ENCODE measurements at regions not wholly inside any gene's neighbourhood (a gene's known extent, or its start where the extent isn't known, plus 50 kb on each side); places are given as distances from the start of the nearest gene placed in this dataset.

DNA sequence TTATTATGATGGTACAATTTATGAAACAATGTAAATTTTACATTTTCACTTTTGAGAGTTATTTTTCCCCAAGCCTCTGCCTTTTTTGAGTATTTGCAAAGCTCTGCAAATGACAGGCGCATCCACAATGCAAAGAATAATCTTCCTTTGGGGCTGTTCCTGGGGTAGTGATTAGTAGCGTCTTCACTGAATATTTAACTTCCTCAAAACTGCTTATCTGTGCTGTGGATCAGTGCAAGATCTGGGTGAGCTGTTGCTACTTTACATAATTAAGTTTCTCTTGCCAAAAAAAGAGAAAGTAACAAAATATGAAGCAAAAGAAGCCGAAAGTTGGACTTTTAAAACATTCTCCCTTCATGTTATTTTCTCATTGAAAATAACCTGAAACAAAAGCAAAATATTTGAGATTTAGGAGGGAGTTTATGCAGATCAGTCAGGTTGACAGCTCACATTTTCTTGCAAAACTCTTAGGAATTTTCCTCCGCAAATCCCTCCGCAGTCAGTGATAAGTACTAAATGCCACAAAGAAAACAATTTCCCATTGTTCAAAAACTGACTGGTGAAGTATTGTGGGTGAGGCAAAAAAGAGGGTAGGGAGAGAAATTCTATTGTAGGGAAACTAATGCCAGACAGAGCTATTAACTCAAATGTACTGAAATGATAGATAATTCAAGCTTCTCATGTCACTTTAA, 276.4 kb upstream of the B3GALT2 start:
- H3K27ac ChIP-seq (ENCODE audit: low read depth, low read length, poor library complexity, severe bottlenecking), result no peak overlapping the region
- no peaks in the 10 kb centered on the region for H3K79me2 ChIP-seq (ENCODE audit: insufficient read depth, low read depth, low read length)
- peak overlapping the region; percentile 58 for H3K4me2 ChIP-seq (ENCODE audit: low read length)
- no peaks in the 10 kb centered on the region for H4K20me1 ChIP-seq (ENCODE audit: insufficient read depth, low read length)
- H3K4me1 ChIP-seq (ENCODE audit: insufficient read depth, low read length, poor library complexity, severe bottlenecking), result peaks cover 18% of the 10 kb centered on the region
- H3K9me2 ChIP-seq (ENCODE audit: insufficient read depth, low read length), result no peaks in the 10 kb centered on the region
- no peak overlapping the region for H3K4me3 ChIP-seq (ENCODE audit: low read depth, low read length, poor library complexity, severe bottlenecking)
- TF ChIP-seq, protein P1, sequence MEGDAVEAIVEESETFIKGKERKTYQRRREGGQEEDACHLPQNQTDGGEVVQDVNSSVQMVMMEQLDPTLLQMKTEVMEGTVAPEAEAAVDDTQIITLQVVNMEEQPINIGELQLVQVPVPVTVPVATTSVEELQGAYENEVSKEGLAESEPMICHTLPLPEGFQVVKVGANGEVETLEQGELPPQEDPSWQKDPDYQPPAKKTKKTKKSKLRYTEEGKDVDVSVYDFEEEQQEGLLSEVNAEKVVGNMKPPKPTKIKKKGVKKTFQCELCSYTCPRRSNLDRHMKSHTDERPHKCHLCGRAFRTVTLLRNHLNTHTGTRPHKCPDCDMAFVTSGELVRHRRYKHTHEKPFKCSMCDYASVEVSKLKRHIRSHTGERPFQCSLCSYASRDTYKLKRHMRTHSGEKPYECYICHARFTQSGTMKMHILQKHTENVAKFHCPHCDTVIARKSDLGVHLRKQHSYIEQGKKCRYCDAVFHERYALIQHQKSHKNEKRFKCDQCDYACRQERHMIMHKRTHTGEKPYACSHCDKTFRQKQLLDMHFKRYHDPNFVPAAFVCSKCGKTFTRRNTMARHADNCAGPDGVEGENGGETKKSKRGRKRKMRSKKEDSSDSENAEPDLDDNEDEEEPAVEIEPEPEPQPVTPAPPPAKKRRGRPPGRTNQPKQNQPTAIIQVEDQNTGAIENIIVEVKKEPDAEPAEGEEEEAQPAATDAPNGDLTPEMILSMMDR (conservative IDR thresholded peaks at IDR 0.05; ENCODE audit: low read length), result no peak
- TF ChIP-seq EZH2phosphoT487 (IDR thresholded peaks at IDR 0.05; ENCODE audit: borderline replicate concordance, low read depth, low read length), result no peak
- H2AFZ ChIP-seq (ENCODE audit: low read length), result peak overlapping the region; percentile 68
- ChIA-PET CTCF (ENCODE audit: unreplicated experiment) (no interaction called here), POLR2A (interaction anchor here (0.6 to 1.7 kb wide), 8 partner anchors 10 to 429 kb away, joined by 3 to 11 read pairs (median 3); no protein-coding TSS in a partner anchor)
- no peaks in the 10 kb centered on the region for H3K9me3 ChIP-seq (ENCODE audit: low read length)
- peak; percentile 33 for DNase-seq (ENCODE audit: low spot score)
- intact Hi-C loops (cut with micrococcal nuclease; ENCODE audit: unreplicated experiment), result no loop called here
- no TSS peak for BruUV-seq (replicated peaks)
- no peaks in the 10 kb centered on the region for H3K36me3 ChIP-seq (ENCODE audit: insufficient read depth, low read length)

DNA sequence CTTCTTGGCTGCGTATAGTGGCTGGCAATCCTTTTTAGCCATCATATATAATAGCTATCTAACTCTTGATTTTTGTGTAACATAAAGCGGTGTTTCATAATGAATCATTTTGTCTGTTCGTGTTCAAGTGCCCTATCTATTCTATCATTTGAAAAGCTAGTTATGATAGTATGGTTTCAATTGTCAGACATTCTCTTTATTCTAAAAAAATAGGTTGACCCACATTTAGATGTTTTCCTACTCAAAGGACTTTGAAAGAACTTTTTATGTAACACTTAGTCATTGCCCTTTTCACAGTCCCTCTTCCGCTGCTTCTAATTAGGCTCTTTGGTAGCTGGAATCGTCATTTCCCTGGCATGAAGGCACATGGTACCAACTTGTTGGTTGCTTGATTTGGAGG, 272.2 kb upstream of the B3GALT2 start:
- TF ChIP-seq EZH2phosphoT487 (IDR thresholded peaks at IDR 0.05; ENCODE audit: borderline replicate concordance, low read depth, low read length), result no peak
- TF ChIP-seq, protein P1 (conservative IDR thresholded peaks at IDR 0.05; ENCODE audit: low read length), result no peak
- intact Hi-C loops (cut with micrococcal nuclease; ENCODE audit: unreplicated experiment), result no loop called here
- H3K9me3 ChIP-seq (ENCODE audit: low read length), result no peaks in the 10 kb centered on the region
- H3K36me3 ChIP-seq (ENCODE audit: insufficient read depth, low read length), result no peaks in the 10 kb centered on the region
- no peak overlapping the region for H3K4me3 ChIP-seq (ENCODE audit: low read depth, low read length, poor library complexity, severe bottlenecking)
- POLR2A ChIA-PET, result interaction anchor here (0.6 to 1.8 kb wide), 6 partner anchors 16 to 287 kb away, joined by 3 to 5 read pairs (median 3); no protein-coding TSS in a partner anchor
- H3K79me2 ChIP-seq (ENCODE audit: insufficient read depth, low read depth, low read length), result no peaks in the 10 kb centered on the region
- CTCF ChIA-PET (ENCODE audit: unreplicated experiment), result no interaction called here
- DNase-seq (ENCODE audit: low spot score), result no peak
- BruUV-seq (replicated peaks), result no TSS peak
- H3K4me1 ChIP-seq (ENCODE audit: insufficient read depth, low read length, poor library complexity, severe bottlenecking), result peaks cover 26% of the 10 kb centered on the region
- H4K20me1 ChIP-seq (ENCODE audit: insufficient read depth, low read length), result no peaks in the 10 kb centered on the region
- H3K27ac ChIP-seq (ENCODE audit: low read depth, low read length, poor library complexity, severe bottlenecking), result no peak overlapping the region
- no peak overlapping the region for H3K4me2 ChIP-seq (ENCODE audit: low read length)
- H2AFZ ChIP-seq (ENCODE audit: low read length), result peak overlapping the region; percentile 69; the same call in 1 of the 2 replicates
- no peaks in the 10 kb centered on the region for H3K9me2 ChIP-seq (ENCODE audit: insufficient read depth, low read length)

DNA sequence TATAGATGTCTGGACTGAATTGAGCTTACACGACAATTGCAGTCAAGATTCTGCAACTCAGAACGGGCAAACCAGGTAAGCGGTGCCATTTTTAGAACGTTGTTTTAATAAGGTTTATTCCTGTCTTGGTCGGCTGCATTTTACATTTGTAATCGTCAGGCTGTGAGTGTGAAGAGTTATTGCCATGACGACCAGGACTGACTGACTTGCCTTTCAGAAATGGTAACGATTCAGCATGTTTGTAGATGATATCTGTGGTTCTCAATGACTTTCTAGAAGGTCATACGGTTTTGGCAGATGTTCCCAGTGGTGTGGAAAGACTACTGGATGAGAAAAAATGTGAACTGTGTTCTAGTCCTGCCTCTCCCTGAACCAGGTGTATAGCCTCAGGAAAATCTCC, 271.3 kb upstream of the B3GALT2 start:
- no peaks in the 10 kb centered on the region for H3K36me3 ChIP-seq (ENCODE audit: insufficient read depth, low read length)
- ChIA-PET CTCF (ENCODE audit: unreplicated experiment) (no interaction called here), POLR2A (interaction anchor here (0.5 to 1.1 kb wide), 4 partner anchors 13 to 376 kb away, joined by 3 to 4 read pairs (median 3); no protein-coding TSS in a partner anchor)
- H4K20me1 ChIP-seq (ENCODE audit: insufficient read depth, low read length), result no peaks in the 10 kb centered on the region
- no peak for DNase-seq (ENCODE audit: low spot score)
- TF ChIP-seq EZH2phosphoT487 (IDR thresholded peaks at IDR 0.05; ENCODE audit: borderline replicate concordance, low read depth, low read length), result no peak
- TF ChIP-seq, protein P1 (conservative IDR thresholded peaks at IDR 0.05; ENCODE audit: low read length), result no peak
- no peaks in the 10 kb centered on the region for H3K9me3 ChIP-seq (ENCODE audit: low read length)
- H3K4me3 ChIP-seq (ENCODE audit: low read depth, low read length, poor library complexity, severe bottlenecking), result no peak overlapping the region
- H2AFZ ChIP-seq (ENCODE audit: low read length), result peak overlapping the region; percentile 69
- no peak overlapping the region for H3K27ac ChIP-seq (ENCODE audit: low read depth, low read length, poor library complexity, severe bottlenecking)
- H3K4me2 ChIP-seq (ENCODE audit: low read length), result peak overlapping the region; percentile 43
- BruUV-seq (replicated peaks), result no TSS peak
- H3K4me1 ChIP-seq (ENCODE audit: insufficient read depth, low read length, poor library complexity, severe bottlenecking), result peaks cover 22% of the 10 kb centered on the region
- no peaks in the 10 kb centered on the region for H3K79me2 ChIP-seq (ENCODE audit: insufficient read depth, low read depth, low read length)
- intact Hi-C loops (cut with micrococcal nuclease; ENCODE audit: unreplicated experiment), result no loop called here
- no peaks in the 10 kb centered on the region for H3K9me2 ChIP-seq (ENCODE audit: insufficient read depth, low read length)
